IMR-90 (cell line): ENCODE measurements at regions not wholly inside any gene's neighbourhood (a gene's known extent, or its start where the extent isn't known, plus 50 kb on each side); places are given as distances from the start of the nearest gene placed in this dataset.

ENCODE experiments used
- ATAC-seq: fragments of 200-7000 bp; cut with Tn5 transposase; 2 replicates; pipeline ENCODE4 v1.9.1; 2020; ENCODE audit warnings: low read depth, mild to moderate bottlenecking, moderate library complexity
- BruUV-seq: library from RNA; stranded (reverse); fragments of 400-500 nt; replicated peaks from 2 replicates; lab custom pipeline; 2021; lab: Mats Ljungman, UMichigan
- CTCF ChIA-PET: fragments of 300-600 bp; formaldehyde crosslinking; extraction: SDS; loops from one replicate; lab custom pipeline; 2021; ENCODE audit warnings: antibody characterized with exemption; lab: Yijun Ruan, JAX
- POLR2A ChIA-PET: fragments of 300-600 bp; sonication (Branson Sonifier 250); formaldehyde crosslinking; loops from one replicate; lab custom pipeline; 2022; ENCODE audit warnings: antibody characterized with exemption; ENCODE audit not compliant: unreplicated experiment; lab: Charles Lee
- DNase-seq: peaks from one replicate; pipeline ENCODE4 v3.0.0; 2013
- H2AFZ ChIP-seq: replicated peaks from 2 replicates; pipeline ENCODE3; 2013; ENCODE audit warnings: low read length, mild to moderate bottlenecking; ENCODE audit not compliant: poor library complexity
- H2AK5ac ChIP-seq: 2 replicates; pipeline ENCODE4 v1.6.1; 2013; ENCODE audit warnings: low read depth, low read length, inconsistent platforms
- H2AK9ac ChIP-seq: replicated peaks from 2 replicates; pipeline ENCODE3; 2013; ENCODE audit warnings: mild to moderate bottlenecking, low read depth, low read length, moderate library complexity; ENCODE audit not compliant: poor library complexity
- H2BK120ac ChIP-seq: 2 replicates; pipeline ENCODE4 v1.6.1; 2013; ENCODE audit warnings: low read depth, low read length, inconsistent platforms
- H2BK15ac ChIP-seq: 3 replicates; pipeline ENCODE4 v1.6.1; 2013; ENCODE audit warnings: low read depth, low read length, inconsistent platforms
- H2BK20ac ChIP-seq: 2 replicates; pipeline ENCODE4 v1.6.1; 2013; ENCODE audit warnings: low read depth, mild to moderate bottlenecking, inconsistent platforms, low read length, moderate library complexity
- H2BK5ac ChIP-seq: 2 replicates; pipeline ENCODE4 v1.6.1; 2013; ENCODE audit warnings: mild to moderate bottlenecking, low read depth, low read length, inconsistent platforms; ENCODE audit not compliant: poor library complexity, severe bottlenecking
- H3K14ac ChIP-seq: replicated peaks from 2 replicates; pipeline ENCODE4 v1.6.1; 2013; ENCODE audit warnings: low read depth, low read length, inconsistent platforms
- H3K18ac ChIP-seq: 2 replicates; pipeline ENCODE4 v1.6.1; 2013; ENCODE audit warnings: low read depth, low read length, control low read depth
- H3K23ac ChIP-seq: 2 replicates; pipeline ENCODE4 v1.6.1; 2013; ENCODE audit warnings: low read depth, low read length, inconsistent platforms
- H3K27ac ChIP-seq: 2 replicates; pipeline ENCODE4 v1.5.1; 2013; ENCODE audit warnings: mild to moderate bottlenecking, control low read depth, low read length; ENCODE audit not compliant: insufficient read depth
- H3K27me3 ChIP-seq: 2 replicates; pipeline ENCODE4 v1.6.1; 2013; ENCODE audit warnings: low read length; ENCODE audit not compliant: control insufficient read depth, insufficient read depth
- H3K36me3 ChIP-seq: 2 replicates; pipeline ENCODE4 v1.6.1; 2013; ENCODE audit warnings: low read length, mixed read lengths; ENCODE audit not compliant: control insufficient read depth, insufficient read depth
- H3K4ac ChIP-seq: 2 replicates; pipeline ENCODE4 v1.6.1; 2013; ENCODE audit warnings: low read depth, low read length, inconsistent platforms
- H3K4me1 ChIP-seq: 2 replicates; pipeline ENCODE4 v1.6.1; 2013; ENCODE audit warnings: low read length, mixed read lengths; ENCODE audit not compliant: control insufficient read depth, insufficient read depth
- H3K4me2 ChIP-seq: 2 replicates; pipeline ENCODE4 v1.6.1; 2013; ENCODE audit warnings: low read depth, mild to moderate bottlenecking, control low read depth, low read length, moderate library complexity
- H3K4me3 ChIP-seq: 2 replicates; pipeline ENCODE4 v1.5.1; 2013; ENCODE audit warnings: low read depth, mild to moderate bottlenecking, control low read depth, low read length, moderate library complexity; ENCODE audit not compliant: insufficient read depth
- H3K56ac ChIP-seq: 2 replicates; pipeline ENCODE4 v1.6.1; 2013; ENCODE audit warnings: low read length, inconsistent platforms; ENCODE audit not compliant: insufficient read depth; ENCODE audit errors: extremely low read depth
- H3K79me1 ChIP-seq, 2 experiments: 2 replicates each; pipeline ENCODE4 v1.6.1; 2013; ENCODE audit warnings: low read length in 2 of 2, inconsistent platforms in 1 of 2, low read depth in 1 of 2
- H3K9ac ChIP-seq: 2 replicates; pipeline ENCODE4 v1.6.1; 2013; ENCODE audit warnings: low read depth, low read length, control low read depth
- H3K9me1 ChIP-seq: 2 replicates; pipeline ENCODE4 v1.6.1; 2013; ENCODE audit warnings: low read length, inconsistent platforms; ENCODE audit not compliant: insufficient read depth
- H3K9me3 ChIP-seq: 2 replicates; pipeline ENCODE4 v1.6.1; 2013; ENCODE audit warnings: low read length; ENCODE audit not compliant: control insufficient read depth, insufficient read depth
- H4K20me1 ChIP-seq: 2 replicates; pipeline ENCODE4 v1.6.1; 2013; ENCODE audit warnings: low read length, inconsistent platforms; ENCODE audit not compliant: insufficient read depth
- H4K5ac ChIP-seq: 2 replicates; pipeline ENCODE4 v1.6.1; 2013; ENCODE audit warnings: mild to moderate bottlenecking, low read depth, low read length, control low read depth
- H4K8ac ChIP-seq, 2 experiments: 2 replicates each; pipeline ENCODE4 v1.6.1; 2013; ENCODE audit warnings: low read depth in 2 of 2, low read length in 2 of 2, control low read depth in 1 of 2, inconsistent platforms in 1 of 2
- H4K91ac ChIP-seq: 2 replicates; pipeline ENCODE4 v1.6.1; 2013; ENCODE audit warnings: low read depth, low read length, inconsistent platforms; ENCODE audit not compliant: insufficient read depth
- BHLHE40 ChIP-seq: fragments of 150-350 bp; IDR thresholded peaks from 2 replicates; pipeline ENCODE4 v1.6.1; 2016; ENCODE audit warnings: mild to moderate bottlenecking, low read depth, low read length
- CHD1 ChIP-seq: IDR thresholded peaks from 2 replicates; pipeline ENCODE4 v1.6.1; 2012; ENCODE audit warnings: low read depth, low read length, improper control_type of control experiment
- CTCF ChIP-seq: conservative IDR thresholded peaks from 2 replicates; pipeline ENCODE4 v1.5.1; 2012; ENCODE audit warnings: mild to moderate bottlenecking, low read depth, low read length, improper control_type of control experiment
- ELK1 ChIP-seq: fragments of 150-350 bp; IDR thresholded peaks from 2 replicates; pipeline ENCODE4 v1.6.1; 2016; ENCODE audit warnings: low read depth, mild to moderate bottlenecking, low read length, moderate library complexity, borderline replicate concordance
- FOS ChIP-seq: fragments of 150-350 bp; IDR thresholded peaks from 2 replicates; pipeline ENCODE4 v1.6.1; 2016; ENCODE audit warnings: low read depth, low read length
- MAFK ChIP-seq: IDR thresholded peaks from 2 replicates; pipeline ENCODE4 v1.6.1; 2012; ENCODE audit warnings: low read depth, low read length, improper control_type of control experiment
- MAZ ChIP-seq: IDR thresholded peaks from 2 replicates; pipeline ENCODE4 v1.6.1; 2012; ENCODE audit warnings: low read depth, mild to moderate bottlenecking, low read length, improper control_type of control experiment, moderate library complexity, borderline replicate concordance
- MXI1 ChIP-seq: IDR thresholded peaks from 2 replicates; pipeline ENCODE4 v1.6.1; 2012; ENCODE audit warnings: low read depth, mild to moderate bottlenecking, low read length, moderate library complexity, borderline replicate concordance
- NFE2L2 ChIP-seq: fragments of 150-350 bp; IDR thresholded peaks from 2 replicates; pipeline ENCODE4 v1.6.1; 2016; ENCODE audit warnings: low read depth, mild to moderate bottlenecking, low read length
- POLR2A ChIP-seq: IDR thresholded peaks from 2 replicates; pipeline ENCODE4 v1.6.1; 2012; ENCODE audit warnings: mild to moderate bottlenecking, low read depth, low read length
- RAD21 ChIP-seq: IDR thresholded peaks from 2 replicates; pipeline ENCODE4 v1.6.1; 2012; ENCODE audit warnings: low read length, improper control_type of control experiment
- RCOR1 ChIP-seq: IDR thresholded peaks from 2 replicates; pipeline ENCODE4 v1.6.1; 2012; ENCODE audit warnings: mild to moderate bottlenecking, low read length, improper control_type of control experiment; ENCODE audit not compliant: insufficient replicate concordance
- RFX5 ChIP-seq: IDR thresholded peaks from 2 replicates; pipeline ENCODE4 v1.8.0; 2012; ENCODE audit warnings: low read depth, mild to moderate bottlenecking, low read length, moderate library complexity
- SMC3 ChIP-seq: fragments of 150-350 bp; IDR thresholded peaks from 2 replicates; pipeline ENCODE4 v1.6.1; 2016; ENCODE audit warnings: low read depth, mild to moderate bottlenecking, antibody characterized with exemption, low read length, moderate library complexity
- WGBS, 2 experiments: methylation state at CpG; one replicate each; pipeline versions ENCODE4 v1.1.5 to v1.1.7; 2013; ENCODE audit warnings: missing lambda C conversion rate in 2 of 2; ENCODE audit not compliant: insufficient read length in 1 of 2; ENCODE audit errors: extremely low coverage in 2 of 2; 5-methylcytosine and 5-hydroxymethylcytosine counted together
- dilution Hi-C: fragments of 300-500 bp; cut with HindIII; formaldehyde crosslinking; loops from one replicate; pipeline ENCODE4 v1.14.3; 2018; ENCODE audit warnings: low sequenced_read_pairs; ENCODE audit not compliant: unreplicated experiment
- in situ Hi-C: fragments of 300-500 bp; cut with MboI; formaldehyde crosslinking; loops from 3 replicates; pipeline ENCODE4 v1.14.3; 2019; ENCODE audit warnings: low sequenced_read_pairs, inconsistent platforms, mixed read lengths
- intact Hi-C: fragments of 100-400 bp; cut with micrococcal nuclease; formaldehyde crosslinking; loops from 2 replicates; pipeline ENCODE4 v1.10.0; 2022
- TF ChIP-seq, protein P1 (sequence below): fragments of 150-350 bp; IDR thresholded peaks from 2 replicates; pipeline ENCODE4 v1.6.1; 2017; ENCODE audit warnings: mild to moderate bottlenecking, antibody characterized with exemption, low read length, low read depth

DNA sequence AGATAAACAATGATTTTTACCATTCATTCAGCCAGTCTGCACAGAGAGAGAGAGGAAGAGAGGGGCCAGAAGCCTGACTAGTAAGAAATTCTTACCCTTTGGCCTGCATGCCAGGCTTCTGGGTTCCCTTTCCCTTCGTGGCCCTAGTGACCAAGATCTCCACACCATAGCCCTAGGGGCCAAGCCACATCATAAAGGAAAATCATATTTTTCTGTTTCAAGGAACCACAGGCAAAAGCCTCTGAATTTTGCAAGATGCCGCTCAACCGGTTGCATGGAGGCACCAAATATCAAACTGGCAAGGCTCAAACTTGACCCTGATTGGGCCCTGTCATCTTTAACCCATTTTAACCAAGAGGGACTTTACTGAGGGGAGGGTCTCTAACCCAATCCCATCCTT lies 103.1 kb upstream of the SOX13 start:
- TF ChIP-seq CTCF (no peak), RFX5 (no peak), MAFK (no peak), MAZ (no peak), ELK1 (no peak), RCOR1 (no peak), NFE2L2 (no peak), POLR2A (no peak), BHLHE40 (no peak), FOS (no peak), RAD21 (no peak), MXI1 (no peak), CHD1 (no peak), SMC3 (no peak)
- TF ChIP-seq, protein P1, sequence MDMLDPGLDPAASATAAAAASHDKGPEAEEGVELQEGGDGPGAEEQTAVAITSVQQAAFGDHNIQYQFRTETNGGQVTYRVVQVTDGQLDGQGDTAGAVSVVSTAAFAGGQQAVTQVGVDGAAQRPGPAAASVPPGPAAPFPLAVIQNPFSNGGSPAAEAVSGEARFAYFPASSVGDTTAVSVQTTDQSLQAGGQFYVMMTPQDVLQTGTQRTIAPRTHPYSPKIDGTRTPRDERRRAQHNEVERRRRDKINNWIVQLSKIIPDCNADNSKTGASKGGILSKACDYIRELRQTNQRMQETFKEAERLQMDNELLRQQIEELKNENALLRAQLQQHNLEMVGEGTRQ = no peak
- no peaks in the 10 kb centered on the region for H3K36me3 ChIP-seq
- H2AK5ac ChIP-seq = no peak overlapping the region
- H2AFZ ChIP-seq = no peak overlapping the region
- POLR2A ChIA-PET = no interaction called here
- CTCF ChIA-PET = no interaction called here
- H3K79me1 ChIP-seq = no peaks in the 10 kb centered on the region
- H2BK5ac ChIP-seq = no peak overlapping the region
- dilution Hi-C loops = no loop called here
- peaks cover 11% of the 10 kb centered on the region for H3K9me3 ChIP-seq
- no peak overlapping the region for H4K91ac ChIP-seq
- H3K14ac ChIP-seq = no peak overlapping the region
- no peak overlapping the region for H3K4me2 ChIP-seq
- no peak overlapping the region for H4K5ac ChIP-seq
- no peak for DNase-seq
- ATAC-seq = no peak
- H3K56ac ChIP-seq = no peak overlapping the region
- no peak overlapping the region for H2BK120ac ChIP-seq
- no peak overlapping the region for H3K4ac ChIP-seq
- H3K9me1 ChIP-seq = no peaks in the 10 kb centered on the region
- no peaks in the 10 kb centered on the region for H3K27me3 ChIP-seq
- intact Hi-C loops = no loop called here
- no peak overlapping the region for H3K18ac ChIP-seq
- in situ Hi-C loops = no loop called here
- WGBS, 2 experiments = no CpG with 5 or more reads among the region's 3 CpGs
- H3K9ac ChIP-seq = no peak overlapping the region
- no peak overlapping the region for H4K8ac ChIP-seq
- no peak overlapping the region for H3K4me3 ChIP-seq
- no peaks in the 10 kb centered on the region for H4K20me1 ChIP-seq
- no peaks in the 10 kb centered on the region for H3K4me1 ChIP-seq
- no TSS peak for BruUV-seq
- H2AK9ac ChIP-seq = no peak overlapping the region
- no peak overlapping the region for H3K23ac ChIP-seq
- no peak overlapping the region for H3K27ac ChIP-seq
- no peak overlapping the region for H2BK15ac ChIP-seq
- no peak overlapping the region for H2BK20ac ChIP-seq
